ENCODE measurements at regions not wholly inside any gene's neighbourhood (a gene's known extent, or its start where the extent isn't known, plus 50 kb on each side); places are given as distances from the start of the nearest gene placed in this dataset.

DNA sequence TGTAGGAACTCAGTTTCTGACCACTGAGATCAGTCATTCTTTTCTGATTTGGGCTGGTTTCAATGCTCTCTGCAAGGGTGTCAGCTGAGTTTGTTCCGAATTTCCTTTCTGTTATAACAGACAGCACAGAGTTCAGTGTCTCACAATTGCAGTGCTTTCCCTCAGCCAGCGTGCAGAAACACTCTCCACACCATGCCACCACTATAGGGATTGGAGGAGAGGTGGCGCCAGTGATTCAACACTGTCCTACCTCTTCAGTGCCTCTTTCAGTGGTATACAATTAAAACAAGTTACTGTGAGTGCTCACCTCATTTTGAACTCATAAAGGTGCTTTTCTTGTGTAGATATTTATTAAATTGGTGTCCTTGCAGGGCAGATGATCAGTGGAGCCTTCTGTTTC lies 413.2 kb upstream of the CXorf51B start:
- no peak for TF ChIP-seq POLR2AphosphoS5 (IDR thresholded peaks at IDR 0.05; ENCODE audit: low read depth, low read length)
- no peak for TF ChIP-seq EZH2 (IDR thresholded peaks at IDR 0.05; ENCODE audit: low read depth, low read length, severe bottlenecking)
- TF ChIP-seq HDAC6 (IDR thresholded peaks at IDR 0.05; ENCODE audit: low read depth, low read length): no peak
- TF ChIP-seq, protein P1, sequence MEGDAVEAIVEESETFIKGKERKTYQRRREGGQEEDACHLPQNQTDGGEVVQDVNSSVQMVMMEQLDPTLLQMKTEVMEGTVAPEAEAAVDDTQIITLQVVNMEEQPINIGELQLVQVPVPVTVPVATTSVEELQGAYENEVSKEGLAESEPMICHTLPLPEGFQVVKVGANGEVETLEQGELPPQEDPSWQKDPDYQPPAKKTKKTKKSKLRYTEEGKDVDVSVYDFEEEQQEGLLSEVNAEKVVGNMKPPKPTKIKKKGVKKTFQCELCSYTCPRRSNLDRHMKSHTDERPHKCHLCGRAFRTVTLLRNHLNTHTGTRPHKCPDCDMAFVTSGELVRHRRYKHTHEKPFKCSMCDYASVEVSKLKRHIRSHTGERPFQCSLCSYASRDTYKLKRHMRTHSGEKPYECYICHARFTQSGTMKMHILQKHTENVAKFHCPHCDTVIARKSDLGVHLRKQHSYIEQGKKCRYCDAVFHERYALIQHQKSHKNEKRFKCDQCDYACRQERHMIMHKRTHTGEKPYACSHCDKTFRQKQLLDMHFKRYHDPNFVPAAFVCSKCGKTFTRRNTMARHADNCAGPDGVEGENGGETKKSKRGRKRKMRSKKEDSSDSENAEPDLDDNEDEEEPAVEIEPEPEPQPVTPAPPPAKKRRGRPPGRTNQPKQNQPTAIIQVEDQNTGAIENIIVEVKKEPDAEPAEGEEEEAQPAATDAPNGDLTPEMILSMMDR (IDR thresholded peaks at IDR 0.05; ENCODE audit: control extremely low read depth in 1 of 3, insufficient read depth in 1 of 3, low read depth in 1 of 3, low read length in 3 of 3): peak in 2 of 3 experiments; percentile 25 to 38; a peak in 3 of 4 replicates
- TF ChIP-seq GABPA (IDR thresholded peaks at IDR 0.05; ENCODE audit: borderline replicate concordance, insufficient read depth, low read length): no peak
- no peak for TF ChIP-seq POLR2A (IDR thresholded peaks at IDR 0.05; ENCODE audit: control extremely low read depth in 1 of 2, low read depth in 2 of 2, low read length in 2 of 2)
- TF ChIP-seq EP300 (IDR thresholded peaks at IDR 0.05; ENCODE audit: borderline replicate concordance in 1 of 2, low read depth in 2 of 2, low read length in 2 of 2): no peak
- TF ChIP-seq RXRA (IDR thresholded peaks at IDR 0.05; ENCODE audit: insufficient read depth, low read depth, low read length): no peak
- TF ChIP-seq, protein P2, sequence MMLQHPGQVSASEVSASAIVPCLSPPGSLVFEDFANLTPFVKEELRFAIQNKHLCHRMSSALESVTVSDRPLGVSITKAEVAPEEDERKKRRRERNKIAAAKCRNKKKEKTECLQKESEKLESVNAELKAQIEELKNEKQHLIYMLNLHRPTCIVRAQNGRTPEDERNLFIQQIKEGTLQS (IDR thresholded peaks at IDR 0.05; ENCODE audit: insufficient read depth, low read depth, low read length): no peak
- TF ChIP-seq CBX8 (IDR thresholded peaks at IDR 0.05; ENCODE audit: borderline replicate concordance, low read depth, low read length): no peak

Measured in H1 (cell line).